Cerebellar nuclear complex (tissue), 1 donor: ENCODE measurements at regions not wholly inside any gene's neighbourhood (a gene's known extent, or its start where the extent isn't known, plus 50 kb on each side); places are given as distances from the start of the nearest gene placed in this dataset.

ENCODE experiments used
- DNase-seq, 2 experiments: peaks; one replicate each; lab custom pipeline; 2025; lab: John Stamatoyannopoulos, UW

DNA sequence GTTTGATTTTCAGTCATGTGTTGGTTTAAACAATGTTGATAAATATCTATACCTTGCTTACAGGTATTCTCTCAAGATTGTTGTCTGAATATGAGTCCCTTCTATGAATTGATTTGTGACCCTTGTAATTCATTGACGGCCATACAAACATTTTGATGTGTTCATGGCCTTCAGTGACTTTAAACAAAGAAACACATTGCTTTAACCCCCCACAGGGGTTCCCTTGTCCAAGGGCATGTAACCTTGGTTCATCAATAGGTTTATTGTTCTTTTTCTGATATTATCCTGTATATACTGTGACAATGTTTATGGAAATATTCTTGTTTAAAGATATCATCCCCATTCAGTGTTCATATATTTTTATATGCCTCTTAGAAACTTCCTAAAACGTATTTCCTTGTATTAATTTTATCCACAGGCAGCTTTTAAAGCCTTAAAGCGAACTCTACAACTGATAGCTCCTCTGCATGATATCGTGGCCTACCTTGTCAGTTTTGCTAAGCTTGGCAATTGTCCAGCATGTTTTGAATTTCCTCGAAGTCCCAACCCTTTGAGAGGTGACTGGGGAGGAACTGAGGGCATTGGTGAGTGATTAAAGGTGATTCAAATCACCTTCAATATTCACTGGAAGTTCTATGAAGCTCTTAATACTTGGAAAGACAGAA lies 87.0 kb downstream of the CD164 start:
- no peak for DNase-seq

DNA sequence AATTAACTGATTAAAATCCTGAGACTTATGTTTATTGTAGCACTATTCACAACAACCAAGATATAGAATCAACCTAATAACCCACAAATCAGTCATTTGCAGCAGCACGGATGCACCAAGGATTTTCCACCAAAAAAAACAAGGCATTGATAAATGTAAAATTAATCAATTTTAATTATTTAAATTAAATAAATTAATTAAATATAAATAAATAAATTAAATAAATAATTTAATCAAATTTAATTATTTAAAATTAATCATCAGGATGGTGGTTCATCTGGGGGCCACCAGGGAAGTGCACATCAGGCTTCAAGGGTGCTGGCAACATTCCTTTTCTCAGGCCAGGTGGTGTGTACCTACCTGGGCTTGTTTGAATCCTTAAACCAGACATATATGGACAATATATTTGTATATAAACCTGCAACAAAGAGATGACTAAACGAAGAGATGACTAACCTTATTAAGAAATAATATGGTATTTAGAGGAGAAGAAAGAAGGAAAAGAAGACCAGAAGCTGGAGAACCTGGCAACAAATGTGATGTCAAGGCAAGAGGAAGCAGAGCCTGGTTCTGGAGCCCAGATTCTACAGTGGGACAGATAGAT lies 89.2 kb downstream of the CD164 start:
- no peak for DNase-seq

DNA sequence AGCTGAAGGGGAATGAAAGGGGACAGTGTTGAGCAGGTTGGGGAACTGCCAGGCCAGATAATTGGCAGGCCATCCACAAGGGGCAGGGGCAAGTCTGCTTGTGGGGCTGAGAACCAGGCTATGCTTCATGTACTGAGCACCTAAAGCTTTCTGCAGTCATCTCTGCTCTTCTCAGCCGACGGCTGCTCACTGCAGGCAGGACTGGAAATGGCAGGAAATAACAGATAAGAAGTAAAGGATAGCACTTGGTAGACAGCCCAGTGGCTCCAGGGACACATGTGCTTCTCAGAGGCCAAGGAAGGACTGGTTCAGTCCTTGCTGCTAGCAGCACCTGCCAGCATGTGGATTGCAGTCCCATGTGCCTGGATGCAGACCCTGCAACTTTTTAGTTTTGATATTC lies 89.8 kb downstream of the CD164 start:
- DNase-seq, result no peak

DNA sequence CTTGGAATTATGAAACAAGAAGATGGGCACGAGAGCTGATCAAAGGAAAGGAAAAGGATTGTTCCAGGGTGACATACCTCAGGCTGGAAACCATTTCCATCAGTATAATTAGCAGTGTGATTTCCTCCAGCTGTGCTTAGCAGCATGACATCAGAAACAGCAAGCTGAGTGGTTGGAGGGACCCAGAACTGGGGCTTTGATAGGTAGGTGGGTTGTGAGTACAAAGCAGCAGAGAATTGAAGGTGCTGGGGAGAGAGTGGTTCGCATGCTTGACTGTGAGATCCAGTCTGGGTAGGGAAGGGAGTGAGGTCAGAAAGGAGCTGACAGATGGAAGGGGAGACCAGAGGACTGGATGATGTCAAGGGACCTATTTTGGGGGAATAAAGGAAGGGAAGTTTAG lies 90.4 kb downstream of the CD164 start:
- DNase-seq, result no peak

DNA sequence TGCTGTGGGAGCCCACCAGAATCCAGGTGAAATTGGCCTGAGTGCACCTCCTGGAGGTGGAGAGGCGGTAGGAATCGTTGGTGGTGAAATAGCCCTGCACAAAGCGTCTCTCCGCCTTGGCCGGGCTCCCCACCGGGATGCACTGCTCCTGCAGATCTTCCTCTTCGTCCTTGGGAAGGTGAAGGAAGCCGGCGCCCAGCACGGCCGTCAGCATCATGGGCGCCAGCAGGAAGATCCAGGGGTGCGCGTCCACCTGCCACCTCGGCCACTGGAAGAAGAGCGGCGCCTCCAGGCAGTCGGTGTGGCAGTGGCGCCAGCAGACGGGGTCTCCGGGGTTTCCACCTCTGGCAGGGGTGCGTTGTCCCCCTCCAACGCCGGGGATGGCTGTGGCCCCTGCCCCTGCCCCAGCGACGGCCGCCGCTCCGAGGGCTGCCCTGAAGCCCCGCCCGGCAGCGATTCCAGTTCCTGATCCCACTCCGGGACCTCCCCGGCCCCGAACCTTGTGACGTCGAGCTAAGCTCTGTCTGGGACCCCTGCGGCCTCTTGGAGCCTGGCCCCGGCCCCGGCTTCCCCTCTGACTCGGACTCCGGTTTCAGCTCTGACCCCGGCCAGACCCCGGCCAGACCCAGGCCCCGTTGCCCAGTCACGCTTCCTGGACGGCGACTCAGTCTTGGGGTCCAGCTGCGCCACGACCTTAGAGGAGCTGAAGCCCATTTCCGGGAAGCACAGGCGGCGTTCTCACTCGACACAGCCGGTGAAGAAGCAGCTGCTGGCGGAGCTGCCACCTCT lies 91.9 kb downstream of the CD164 start:
- no peak for DNase-seq

DNA sequence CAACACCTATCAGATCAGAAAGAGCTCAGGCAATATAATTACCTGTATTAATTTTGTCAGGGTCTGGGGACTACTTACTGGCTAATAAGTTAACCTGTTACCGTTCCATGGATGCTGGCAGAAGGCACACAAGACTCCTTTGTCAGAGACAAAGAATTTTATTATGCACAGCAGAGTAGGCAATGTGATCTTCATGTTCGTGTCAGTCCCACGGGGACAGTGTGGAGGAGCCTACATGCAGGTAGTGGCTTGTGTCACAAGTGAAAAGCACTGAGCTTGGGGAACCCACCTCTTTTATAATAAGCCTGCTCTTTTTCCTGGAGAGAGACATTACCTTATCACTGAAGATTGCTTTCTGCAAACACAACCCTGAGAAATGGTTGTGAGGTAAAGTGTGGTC lies 96.9 kb downstream of the CD164 start:
- no peak for DNase-seq

DNA sequence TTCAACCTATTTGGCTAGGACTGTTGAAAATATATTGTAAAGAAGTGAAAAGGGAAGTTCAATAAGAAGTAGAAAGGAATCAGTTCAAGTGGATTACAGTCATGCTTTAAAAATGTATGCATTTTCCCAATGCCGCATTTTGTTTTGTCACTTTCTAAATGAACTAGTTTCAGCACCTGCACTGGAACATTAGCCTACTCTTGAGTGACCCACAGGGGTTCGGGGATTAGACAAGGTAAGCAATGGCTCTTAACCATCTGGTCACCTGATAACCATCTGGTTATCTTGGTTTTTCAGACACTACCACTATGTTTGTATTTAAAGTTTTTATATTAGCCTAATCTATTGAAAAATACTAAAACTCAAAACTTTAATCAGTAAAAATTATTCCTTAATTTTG lies 97.6 kb downstream of the CD164 start:
- no peak for DNase-seq

DNA sequence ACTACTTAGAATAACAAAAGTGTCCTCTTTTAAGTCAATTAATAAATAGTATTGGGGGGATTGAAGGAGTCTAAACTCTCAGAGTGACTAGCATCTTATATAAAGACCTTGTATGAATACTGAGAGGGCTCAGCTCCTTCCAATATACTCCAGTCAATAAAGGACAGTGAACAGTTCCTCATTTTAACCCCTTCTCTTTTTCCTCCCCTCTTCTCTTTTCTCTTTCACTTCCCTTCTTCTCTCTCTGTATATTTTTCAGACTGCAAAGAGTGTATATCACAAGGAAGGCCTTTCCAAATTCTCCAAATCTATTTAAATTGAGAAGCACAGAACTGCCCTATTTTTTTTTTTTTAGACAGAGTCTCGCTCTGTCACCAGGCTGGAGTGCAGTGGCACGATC lies 99.5 kb downstream of the CD164 start:
- no peak for DNase-seq

DNA sequence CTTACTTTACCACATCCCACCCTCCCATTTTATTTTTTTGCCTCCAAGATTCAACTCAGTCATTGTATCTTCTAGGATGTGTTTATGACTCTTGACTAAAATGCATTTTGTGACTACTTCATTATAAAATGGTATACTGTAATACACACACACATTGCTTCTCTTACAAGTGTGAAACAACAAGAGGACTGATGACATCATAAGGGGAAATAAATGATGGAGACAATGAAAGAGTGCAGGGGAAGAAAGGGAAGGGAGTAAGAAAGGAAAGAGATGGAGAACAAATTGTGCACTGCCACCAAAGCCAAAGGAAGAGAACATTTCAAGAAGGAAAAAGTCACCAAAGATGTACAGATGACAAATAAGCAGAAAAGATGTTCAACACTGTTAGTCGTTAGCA lies 102.6 kb downstream of the CD164 start:
- no peak for DNase-seq

DNA sequence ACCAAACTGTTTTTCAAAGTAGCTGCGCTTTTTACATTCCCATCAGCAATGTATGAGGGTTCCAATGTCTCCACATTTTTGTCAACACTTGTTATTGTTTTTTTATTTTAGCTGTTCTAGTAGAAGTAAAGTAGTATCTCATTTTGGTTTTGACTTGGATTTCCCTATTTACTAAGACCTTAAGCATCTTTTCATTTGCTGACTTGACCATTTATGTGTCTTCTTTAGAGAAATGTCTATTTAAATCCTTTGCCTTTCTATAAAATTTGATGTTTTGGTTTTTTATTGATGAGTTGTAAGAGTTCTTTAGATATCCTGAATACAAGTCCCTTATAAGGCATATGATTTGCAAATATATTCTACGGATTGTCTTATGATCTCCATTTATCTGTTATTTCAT lies 110.6 kb downstream of the CD164 start:
- no peak for DNase-seq

DNA sequence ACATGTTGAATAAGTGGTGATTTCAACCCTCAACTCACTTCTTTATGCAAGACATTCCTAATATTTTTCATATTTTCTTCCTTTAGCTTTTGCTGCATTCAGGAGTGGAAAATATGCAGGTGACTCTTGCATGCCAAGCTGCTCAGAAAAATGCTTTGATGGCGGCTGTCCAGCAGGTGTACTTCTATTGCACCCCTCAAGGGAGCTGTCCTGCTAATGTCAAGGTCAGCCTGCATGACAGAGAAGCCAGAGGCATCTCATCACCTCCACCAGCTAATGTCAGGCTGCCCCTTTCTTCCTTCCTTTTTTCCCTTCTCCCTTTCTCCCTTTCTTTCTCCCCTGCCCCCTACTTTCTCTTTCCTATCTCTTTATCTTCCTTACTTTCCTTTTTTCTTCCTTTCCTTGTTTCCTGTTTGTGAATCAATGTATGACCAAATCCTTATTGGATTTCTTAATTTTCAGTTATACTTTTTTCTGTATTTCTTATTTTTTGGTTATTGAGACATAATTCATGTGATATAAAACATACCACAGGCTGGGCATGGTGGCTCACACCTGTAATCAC lies 112.2 kb downstream of the CD164 start:
- no peak for DNase-seq

DNA sequence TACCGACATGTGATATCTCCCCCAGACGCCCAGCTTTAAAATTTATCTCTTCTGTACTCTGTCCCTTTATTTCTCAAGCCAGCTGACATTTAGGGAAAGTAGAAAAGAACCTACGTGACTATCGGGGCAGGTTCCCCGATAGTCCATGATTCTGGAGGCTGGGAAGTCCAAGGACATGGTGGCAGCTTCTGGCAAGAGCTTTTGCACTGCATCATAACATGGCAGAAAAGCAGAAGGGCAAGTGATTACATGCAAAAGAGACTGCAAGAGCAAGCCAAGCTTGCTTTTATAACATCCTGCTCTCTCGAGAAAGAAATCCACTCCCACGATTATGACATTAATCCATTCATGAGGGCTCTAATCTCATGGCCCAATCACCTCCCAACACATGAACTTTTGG lies 113.2 kb downstream of the CD164 start:
- no peak for DNase-seq

DNA sequence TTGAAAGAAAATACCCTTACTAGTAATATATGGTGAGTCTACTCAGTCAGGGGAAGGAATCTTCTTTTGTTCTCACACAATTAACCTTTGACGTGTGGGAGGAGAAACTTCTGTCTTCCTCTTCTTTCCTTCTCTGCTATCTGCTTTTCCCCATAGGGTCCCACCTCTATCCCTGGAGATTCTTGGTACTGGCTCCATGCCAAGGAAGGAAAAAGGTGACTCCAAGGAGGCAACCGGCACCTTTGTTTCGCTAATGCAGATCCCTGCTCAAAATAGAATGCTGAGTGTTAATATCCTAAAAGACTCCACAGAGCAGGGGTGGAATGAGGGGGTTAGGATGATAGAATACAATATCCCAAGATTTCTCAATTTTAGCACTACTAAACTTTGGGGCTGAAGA lies 116.7 kb downstream of the CD164 start:
- DNase-seq, result no peak

DNA sequence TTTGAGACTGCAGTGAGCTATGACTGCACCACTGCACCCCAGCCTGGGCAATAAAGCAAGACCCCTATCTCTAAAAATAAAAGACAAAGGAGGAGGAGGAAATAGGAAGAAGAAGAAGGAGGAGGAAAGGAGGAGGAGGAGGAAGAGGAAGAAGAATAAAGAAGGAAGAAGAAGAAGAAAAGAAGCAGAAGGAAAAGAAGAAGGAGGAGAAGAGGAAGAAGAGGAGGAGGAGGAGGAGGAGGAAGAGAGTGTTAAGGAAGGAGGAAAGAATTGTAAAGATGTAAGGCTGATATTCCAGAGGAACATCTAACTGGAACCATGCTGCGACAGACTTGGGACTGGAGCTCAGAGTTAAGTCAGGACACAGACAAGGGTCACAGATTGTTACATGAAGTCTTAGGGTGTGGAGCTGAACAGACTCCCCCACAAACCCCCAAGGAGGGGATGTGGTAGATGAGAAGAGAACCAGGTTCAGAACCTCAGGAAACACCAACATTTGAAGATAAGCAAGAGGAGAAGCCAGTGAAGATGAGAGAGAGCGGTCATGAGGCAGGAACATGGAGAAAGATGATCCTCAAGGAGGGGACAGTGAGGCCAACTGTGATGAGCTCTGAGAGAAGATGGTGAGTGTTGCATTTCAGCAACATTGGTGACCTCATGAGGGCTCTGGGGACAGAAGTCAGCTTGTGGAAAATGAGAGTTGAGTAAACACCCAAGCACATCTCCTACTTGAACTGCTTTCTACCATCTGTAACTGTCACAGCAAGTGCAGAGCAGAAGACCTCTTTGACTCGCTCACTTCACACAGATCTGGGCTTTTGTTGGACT lies 118.2 kb downstream of the CD164 start:
- DNase-seq, result no peak

DNA sequence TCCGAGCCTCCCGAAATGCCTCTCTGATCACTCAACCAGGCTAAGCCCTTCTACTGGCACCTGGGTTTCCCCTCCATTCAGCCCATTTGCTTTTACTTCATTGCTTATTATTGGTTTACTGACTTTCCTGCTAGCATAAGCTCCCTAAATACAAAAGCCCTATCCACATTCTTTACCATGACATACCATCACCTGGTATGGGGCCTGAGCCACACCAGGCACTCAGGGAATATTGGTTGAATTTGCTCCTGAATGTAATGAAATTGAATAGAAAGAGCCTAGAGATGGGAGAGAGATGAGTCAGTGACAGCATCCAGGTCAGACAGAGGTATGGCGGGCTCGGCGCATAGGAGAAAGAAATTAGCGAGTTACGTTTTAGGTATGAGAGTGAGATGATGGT lies 120.0 kb downstream of the CD164 start:
- DNase-seq, result no peak

DNA sequence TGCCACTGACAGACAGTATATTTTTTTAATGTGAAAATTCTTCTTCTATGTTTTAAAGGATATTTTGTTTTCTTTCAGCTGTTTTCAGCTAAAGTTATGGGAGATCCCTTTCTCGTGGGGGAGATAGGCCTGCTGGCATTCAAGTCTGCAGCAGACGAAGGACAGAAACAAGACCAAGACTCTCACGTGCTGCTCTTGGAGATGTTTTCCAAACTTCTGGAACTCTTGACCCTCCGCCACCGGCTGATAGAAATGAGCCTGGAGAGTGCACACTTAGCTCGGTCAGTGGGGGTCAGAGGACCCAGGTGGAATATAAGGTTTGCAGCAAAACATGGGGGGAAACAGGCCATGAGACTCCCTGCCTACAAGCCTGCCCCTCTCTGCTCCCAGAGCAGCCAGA lies 120.5 kb downstream of the CD164 start:
- DNase-seq, result no peak

DNA sequence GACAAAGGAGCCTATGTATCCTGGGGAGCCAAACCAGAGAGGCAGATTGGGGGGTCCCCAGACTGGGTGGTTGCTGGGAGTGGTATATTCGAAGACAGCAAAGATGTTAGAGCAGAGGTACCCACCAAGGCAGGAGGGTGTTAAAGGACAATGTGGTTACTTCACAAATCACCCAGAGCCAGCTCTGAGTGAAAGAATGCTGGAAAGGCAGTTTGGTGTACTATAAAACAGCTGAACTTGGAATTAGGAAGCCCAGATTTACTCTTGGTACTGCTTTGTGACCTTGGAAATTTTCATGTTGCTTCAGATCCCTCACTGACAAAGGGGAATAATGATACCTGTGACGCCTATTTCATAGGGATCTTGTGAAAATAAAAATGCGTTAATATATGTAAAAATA lies 121.6 kb downstream of the CD164 start:
- no peak for DNase-seq

DNA sequence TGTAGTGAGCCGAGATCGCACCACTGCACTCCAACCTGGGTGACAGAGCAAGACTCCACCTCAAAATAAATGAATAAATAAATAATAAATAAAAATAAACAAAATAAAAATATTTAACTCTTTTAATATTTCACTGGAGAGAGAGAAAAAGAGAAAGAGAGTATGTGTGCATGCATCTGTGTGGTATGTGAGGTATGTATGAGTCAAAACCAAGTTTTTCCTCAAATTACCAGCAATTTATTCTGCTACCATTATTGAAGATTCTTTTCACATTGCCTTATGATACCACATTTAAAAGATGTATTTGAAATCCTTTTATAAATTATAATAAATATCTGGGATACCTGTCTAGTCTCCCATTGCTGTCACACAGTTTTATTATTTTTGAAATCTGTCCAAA lies 122.1 kb downstream of the CD164 start:
- DNase-seq, result no peak

DNA sequence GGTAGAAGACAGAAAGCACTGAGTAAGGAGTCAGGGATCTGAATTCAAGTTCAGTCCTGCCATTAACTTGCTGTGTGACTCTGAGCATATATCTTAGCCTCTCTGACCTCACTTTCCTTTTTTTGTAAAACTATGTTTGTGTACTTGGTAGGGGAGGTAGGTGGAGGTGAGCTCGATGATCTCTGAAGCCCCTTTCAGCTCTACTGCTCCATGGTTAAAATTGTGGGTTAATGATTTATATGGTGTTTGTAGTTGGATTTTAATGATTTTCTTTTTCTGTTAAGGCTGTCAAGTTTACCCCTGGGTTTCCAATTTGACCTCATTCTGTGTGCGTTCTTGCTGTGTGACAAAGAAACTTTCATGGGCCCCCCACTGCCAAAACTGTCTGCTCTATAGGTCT lies 124.1 kb downstream of the CD164 start:
- no peak for DNase-seq

DNA sequence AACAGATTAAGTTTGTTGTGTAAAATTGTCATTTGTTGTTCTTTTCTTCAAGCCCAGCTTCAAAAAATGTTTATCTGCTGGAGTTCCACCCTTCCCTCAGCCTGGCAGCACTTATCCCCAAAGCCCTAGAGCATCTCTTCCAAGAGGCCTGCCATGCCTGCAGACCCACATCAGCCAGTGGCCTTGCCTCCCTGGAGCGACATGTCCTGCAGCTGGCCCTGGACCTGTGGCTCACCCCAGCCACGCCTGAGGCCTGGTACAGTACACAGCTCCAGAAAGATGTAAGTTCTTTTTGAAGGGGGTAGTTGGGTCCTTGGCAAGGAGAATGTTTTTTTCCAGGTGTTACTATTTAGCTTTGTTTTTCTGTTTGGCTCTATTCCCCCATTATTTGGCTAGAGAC lies 124.8 kb downstream of the CD164 start:
- no peak for DNase-seq

DNA sequence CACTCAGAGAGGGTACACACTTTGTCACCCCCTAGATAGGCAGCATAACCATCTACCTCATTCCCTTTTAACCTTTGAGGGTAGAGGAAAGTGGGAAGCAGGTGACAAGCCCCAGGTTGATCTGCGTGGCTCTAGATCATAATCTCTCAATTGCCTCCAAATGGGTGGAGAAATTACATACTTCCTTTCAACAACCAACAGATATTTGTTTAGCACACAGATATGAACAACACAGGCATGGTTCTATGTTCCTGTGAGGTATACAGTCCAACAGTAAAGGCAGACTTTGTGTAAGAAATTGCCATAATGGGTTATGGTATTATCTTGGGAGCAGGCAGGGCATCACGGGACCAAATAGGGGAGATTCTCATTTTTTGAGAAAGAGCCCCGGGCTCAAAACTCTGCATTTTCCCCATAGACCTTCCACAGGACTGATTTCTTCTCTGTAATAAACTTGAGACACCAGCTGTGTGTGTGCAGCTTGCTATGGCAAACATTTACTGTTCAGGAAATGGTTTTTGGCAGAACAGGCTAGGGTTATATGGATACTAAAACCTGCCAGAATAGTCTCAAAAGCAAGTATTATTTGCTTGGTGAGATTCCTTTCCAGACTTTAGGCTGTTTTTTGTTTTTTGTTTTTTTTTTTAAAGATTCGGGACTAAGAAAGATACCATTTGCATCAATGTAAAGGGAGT lies 126.2 kb downstream of the CD164 start:
- no peak for DNase-seq

DNA sequence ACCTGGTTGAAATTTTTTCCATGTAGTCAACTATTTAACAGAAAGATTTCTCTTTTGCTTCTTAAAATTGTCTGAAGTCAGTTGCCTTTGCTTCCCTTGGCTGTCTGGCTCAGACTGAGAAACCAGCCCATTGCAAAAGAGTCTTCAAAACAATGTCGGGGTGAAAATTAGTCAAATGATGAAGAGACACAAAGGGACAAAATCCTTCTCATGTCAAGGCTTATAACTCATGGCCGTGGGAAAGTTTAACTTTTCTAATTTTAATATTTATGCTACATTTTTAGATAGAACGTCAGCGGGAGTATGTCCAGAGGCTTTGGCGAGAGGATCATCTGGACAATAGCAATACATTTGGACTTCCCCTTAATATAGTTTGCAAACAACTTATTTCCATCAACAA lies 127.2 kb downstream of the CD164 start:
- DNase-seq, result no peak
